Left lung (tissue), 4 donors: ENCODE measurements at regions not wholly inside any gene's neighbourhood (a gene's known extent, or its start where the extent isn't known, plus 50 kb on each side); places are given as distances from the start of the nearest gene placed in this dataset.

Source experiments
- ATAC-seq: fragments of 200-7000 bp; cut with Tn5 transposase; one replicate; pipeline ENCODE4 v1.9.1; 2020; ENCODE audit warnings: moderate library complexity
- DNase-seq, 4 donors: peaks; one replicate each; pipeline ENCODE4 v3.0.0-alpha.2; 2013 to 2020
- H3K27ac ChIP-seq, 2 donors: fragments of 200-600 bp; sonication (generic) in 1 of 2; one replicate each; pipeline versions ENCODE4 v1.5.0 to v1.8.0; 2020 to 2021
- H3K27me3 ChIP-seq, 2 donors: fragments of 200-600 bp; sonication (generic) in 1 of 2; one replicate each; pipeline versions ENCODE4 v1.5.0 to v1.8.0; 2020 to 2021
- H3K36me3 ChIP-seq, 2 donors: fragments of 200-600 bp; sonication (generic) in 1 of 2; one replicate each; pipeline versions ENCODE4 v1.5.0 to v1.8.0; 2020 to 2021
- H3K4me1 ChIP-seq, 2 donors: fragments of 200-600 bp; one replicate each; pipeline ENCODE4 v1.8.0; 2021
- H3K4me3 ChIP-seq, 2 donors: fragments of 200-600 bp; sonication (generic) in 1 of 2; one replicate each; pipeline versions ENCODE4 v1.5.0 to v1.8.0; 2020 to 2021; ENCODE audit warnings: mild to moderate bottlenecking in 1 of 2
- H3K9me3 ChIP-seq, 2 donors: fragments of 200-600 bp; sonication (generic) in 1 of 2; one replicate each; pipeline versions ENCODE4 v1.5.0 to v1.8.0; 2020 to 2021
- CTCF ChIP-seq, 2 donors: fragments of 200-600 bp; sonication (generic) in 1 of 2; IDR thresholded peaks; one replicate each; pipeline versions ENCODE4 v1.5.0 to v1.8.0; 2021; ENCODE audit warnings: antibody characterized with exemption in 2 of 2
- intact Hi-C, 2 donors: fragments of 100-400 bp; cut with DNase I; formaldehyde crosslinking; loops; one replicate each; pipeline versions ENCODE4 v1.11.2 to v1.14.2; 2022
- donor health status: DM: no; HTN: yes; CAD: no.
- donor health status: DM: no; HTN: no; CAD: no.

DNA sequence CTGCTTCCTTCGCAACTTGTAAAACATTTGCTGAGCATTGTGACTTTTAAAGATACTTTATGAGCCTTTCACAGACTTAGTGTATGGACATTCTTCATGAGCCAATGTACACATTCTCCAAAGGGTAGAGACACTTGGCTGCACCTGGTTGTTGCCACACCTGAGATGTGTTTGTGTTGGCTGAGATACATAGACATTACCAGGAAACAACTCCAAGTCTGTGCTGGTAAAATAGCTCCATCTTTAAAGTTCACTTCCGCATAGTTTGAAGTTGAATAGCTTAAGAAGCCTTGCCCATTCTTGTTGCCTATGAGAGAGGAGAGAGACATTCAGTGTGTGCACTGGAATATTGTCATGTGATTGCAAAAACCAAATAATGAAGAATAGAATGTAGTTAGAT, 538.3 kb upstream of the AMELY start:
- Histone ChIP-seq H3K27ac (no peak overlapping the region), H3K27me3 (no peaks in the 10 kb centered on the region), H3K9me3 (no peaks in the 10 kb centered on the region), H3K36me3 (no peaks in the 10 kb centered on the region), H3K4me3 (no peak overlapping the region), H3K4me1 (no peaks in the 10 kb centered on the region)
- no peak for TF ChIP-seq CTCF (IDR thresholded peaks at IDR 0.05)
- DNase-seq (no peak), ATAC-seq (no peak)
- intact Hi-C loops, result no loop called here

DNA sequence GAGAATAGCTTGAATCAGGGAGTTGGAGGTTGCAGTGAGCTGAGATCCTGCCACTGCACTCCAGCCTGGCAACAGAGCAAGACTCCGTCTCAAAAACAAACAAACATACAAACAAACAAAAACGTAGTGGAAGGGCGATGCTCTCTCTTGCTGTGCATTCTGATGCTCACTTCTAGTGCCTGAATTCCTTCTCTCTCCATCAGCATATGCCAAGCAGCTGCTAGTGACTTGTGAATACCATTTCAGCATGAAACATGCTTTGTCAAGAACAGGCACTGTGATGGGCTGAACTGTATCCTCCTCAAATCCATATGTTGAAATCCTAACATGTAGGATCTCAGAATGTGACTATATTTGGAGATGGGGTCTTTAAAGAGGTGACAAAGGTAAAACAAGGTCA, 537.1 kb upstream of the AMELY start:
- Histone ChIP-seq H3K4me3 (no peak overlapping the region), H3K9me3 (no peaks in the 10 kb centered on the region), H3K27ac (no peak overlapping the region), H3K36me3 (no peaks in the 10 kb centered on the region), H3K4me1 (no peaks in the 10 kb centered on the region), H3K27me3 (no peaks in the 10 kb centered on the region)
- intact Hi-C loops, result no loop called here
- ATAC-seq, result no peak
- no peak for DNase-seq
- no peak for TF ChIP-seq CTCF (IDR thresholded peaks at IDR 0.05)

DNA sequence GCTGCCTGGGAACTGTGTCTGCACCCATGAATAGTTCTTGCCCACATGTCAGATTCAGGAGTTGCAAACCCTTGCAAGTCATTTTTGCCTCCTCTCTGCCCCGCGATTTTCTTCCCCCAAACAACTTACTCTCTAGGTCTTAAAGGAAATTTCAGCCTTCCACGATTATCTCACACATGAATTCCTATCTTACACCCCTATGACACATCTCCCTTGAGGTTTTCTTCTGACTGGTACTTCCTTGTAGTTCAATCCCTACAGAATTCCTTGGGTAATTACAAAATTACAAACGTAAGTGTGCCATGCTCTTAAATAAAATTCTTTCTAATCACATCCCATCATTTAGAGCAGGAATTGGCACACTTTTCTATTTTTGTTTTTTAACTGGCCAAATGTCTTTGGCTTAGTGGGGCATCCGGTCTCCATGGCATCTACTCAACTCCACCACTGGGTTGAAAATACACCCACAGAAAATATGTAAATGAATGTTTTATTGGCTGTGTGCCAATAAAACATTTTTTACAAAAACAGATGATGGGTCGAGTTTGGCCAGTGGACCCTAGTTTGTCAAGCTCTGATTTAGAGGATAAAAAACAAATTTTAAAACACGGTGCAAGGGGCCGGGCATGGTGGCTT, 536.4 kb upstream of the AMELY start:
- Histone ChIP-seq H3K4me1 (no peaks in the 10 kb centered on the region), H3K27me3 (no peaks in the 10 kb centered on the region), H3K9me3 (no peaks in the 10 kb centered on the region), H3K4me3 (no peak overlapping the region), H3K27ac (no peak overlapping the region), H3K36me3 (no peaks in the 10 kb centered on the region)
- no peak for ATAC-seq
- DNase-seq, result no peak
- no peak for TF ChIP-seq CTCF (IDR thresholded peaks at IDR 0.05)
- intact Hi-C loops, result no loop called here

- no peak for TF ChIP-seq CTCF (IDR thresholded peaks at IDR 0.05)
Measured at GRCh38 chrY:7444141-7444540, 532.6 kb upstream of the AMELY start.

DNA sequence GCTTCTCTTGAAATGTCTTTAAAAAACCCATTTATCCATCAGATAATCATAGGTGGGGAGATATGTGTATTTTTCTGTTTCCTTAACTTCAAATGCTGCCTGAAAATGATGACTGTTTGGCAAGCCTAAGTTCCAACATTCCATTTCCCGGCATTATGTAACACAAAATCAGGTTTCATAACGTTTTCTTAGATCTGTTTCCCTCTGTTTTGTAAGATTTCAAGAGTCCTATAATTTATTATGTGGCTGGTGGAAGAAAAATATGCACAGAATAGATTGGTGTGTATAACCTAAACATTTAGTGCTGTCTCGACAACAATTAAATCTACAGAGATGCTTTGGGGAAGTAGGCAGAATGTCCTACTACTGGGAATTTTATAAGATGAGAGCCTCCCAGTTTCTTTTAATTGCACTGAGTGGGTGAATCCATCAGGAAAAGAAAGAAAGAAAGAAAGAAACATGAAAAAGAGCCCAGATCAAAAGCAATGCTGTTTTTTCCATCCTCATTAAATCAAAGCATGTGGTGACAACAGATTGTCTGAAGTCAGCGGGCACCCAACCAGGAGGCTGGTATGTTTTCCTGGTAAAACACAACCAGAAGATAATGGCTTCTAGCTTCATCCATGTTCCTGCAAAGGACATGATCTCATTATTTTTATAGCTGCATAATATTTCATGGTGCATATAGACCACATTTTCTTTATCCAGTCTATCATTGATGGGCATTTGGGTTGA, 529.4 kb upstream of the AMELY start:
- intact Hi-C loops, result no loop called here
- DNase-seq, result no peak
- no peaks in the 10 kb centered on the region for H3K36me3 ChIP-seq
- ATAC-seq, result no peak
- TF ChIP-seq CTCF (IDR thresholded peaks at IDR 0.05), result no peak
- H3K9me3 ChIP-seq, result no peaks in the 10 kb centered on the region
- H3K4me1 ChIP-seq, result no peaks in the 10 kb centered on the region
- H3K27ac ChIP-seq, result no peak overlapping the region
- H3K4me3 ChIP-seq, result no peak overlapping the region
- no peaks in the 10 kb centered on the region for H3K27me3 ChIP-seq

More at GRCh38 chrY:7444141-7444540, 532.6 kb upstream of the AMELY start:
- intact Hi-C loops, result no loop called here
- no peak for ATAC-seq
- DNase-seq, result no peak
- no peaks in the 10 kb centered on the region for H3K27me3 ChIP-seq
- H3K27ac ChIP-seq, result no peak overlapping the region
- H3K4me1 ChIP-seq, result no peaks in the 10 kb centered on the region
- H3K9me3 ChIP-seq, result no peaks in the 10 kb centered on the region
- no peak overlapping the region for H3K4me3 ChIP-seq
- no peaks in the 10 kb centered on the region for H3K36me3 ChIP-seq
